GM23338 (cell line): ENCODE measurements at regions not wholly inside any gene's neighbourhood (a gene's known extent, or its start where the extent isn't known, plus 50 kb on each side); places are given as distances from the start of the nearest gene placed in this dataset.

Experiments used
- ATAC-seq: fragments of 200-7000 bp; cut with Tn5 transposase; 3 replicates; pipeline ENCODE4 v1.9.1; 2020
- DNase-seq: peaks from one replicate; pipeline ENCODE4 v3.0.0-alpha.2; 2015; ENCODE audit warnings: low spot score
- H2AFZ ChIP-seq: fragments of 200-600 bp; sonication (generic); 2 replicates; pipeline ENCODE4 v1.8.0; 2016; ENCODE audit warnings: antibody characterized with exemption, mild to moderate bottlenecking, moderate library complexity
- H3F3A ChIP-seq: fragments of 200-600 bp; sonication (generic); replicated peaks from 2 replicates; pipeline ENCODE4 v1.8.0; 2017; ENCODE audit warnings: antibody characterized with exemption, mixed run types, low read depth
- H3K27ac ChIP-seq: fragments of 200-600 bp; sonication (generic); 2 replicates; pipeline ENCODE4 v1.6.1; 2016; ENCODE audit warnings: low read depth
- H3K27me3 ChIP-seq: fragments of 200-600 bp; sonication (generic); 2 replicates; pipeline ENCODE4 v1.8.0; 2016; ENCODE audit warnings: mild to moderate bottlenecking, mixed run types, moderate library complexity; ENCODE audit not compliant: insufficient read depth
- H3K36me3 ChIP-seq: fragments of 200-600 bp; sonication (generic); 2 replicates; pipeline ENCODE4 v1.8.0; 2016; ENCODE audit warnings: mild to moderate bottlenecking; ENCODE audit not compliant: insufficient read depth
- H3K4me1 ChIP-seq: fragments of 200-600 bp; sonication (generic); 2 replicates; pipeline ENCODE4 v1.8.0; 2016; ENCODE audit warnings: mild to moderate bottlenecking, moderate library complexity; ENCODE audit not compliant: insufficient read depth
- H3K4me2 ChIP-seq: fragments of 200-600 bp; sonication (generic); 2 replicates; pipeline ENCODE4 v1.7.1; 2017; ENCODE audit warnings: mixed run types
- H3K4me3 ChIP-seq: fragments of 200-600 bp; sonication (generic); 2 replicates; pipeline ENCODE4 v1.6.1; 2016; ENCODE audit warnings: mixed run types
- H3K79me2 ChIP-seq: fragments of 200-600 bp; sonication (generic); replicated peaks from 2 replicates; pipeline ENCODE4 v1.8.0; 2017; ENCODE audit warnings: mild to moderate bottlenecking; ENCODE audit not compliant: insufficient read depth
- H3K9me2 ChIP-seq: fragments of 200-600 bp; sonication (generic); 2 replicates; pipeline ENCODE4 v1.8.0; 2017; ENCODE audit not compliant: insufficient read depth
- H4K20me1 ChIP-seq: fragments of 200-600 bp; sonication (generic); replicated peaks from 2 replicates; pipeline ENCODE4 v1.8.0; 2017; ENCODE audit warnings: mild to moderate bottlenecking; ENCODE audit not compliant: insufficient read depth
- H3K27ac Mint-ChIP-seq: 2 replicates; pipeline ENCODE4 v1.8.0; 2020; ENCODE audit warnings: inconsistent platforms, mild to moderate bottlenecking, moderate library complexity, mixed read lengths
- H3K27me3 Mint-ChIP-seq: 3 replicates; pipeline ENCODE4 v1.8.0; 2022; ENCODE audit warnings: low read depth, mild to moderate bottlenecking, moderate library complexity, mixed read lengths, inconsistent platforms; ENCODE audit not compliant: insufficient read depth, poor library complexity
- H3K36me3 Mint-ChIP-seq: 3 replicates; pipeline ENCODE4 v1.8.0; 2021; ENCODE audit warnings: low read depth, mild to moderate bottlenecking, inconsistent platforms, moderate library complexity, mixed read lengths
- H3K4me1 Mint-ChIP-seq: 3 replicates; pipeline ENCODE4 v1.8.0; 2020; ENCODE audit warnings: mild to moderate bottlenecking, inconsistent platforms, mixed read lengths
- H3K4me3 Mint-ChIP-seq: 3 replicates; pipeline ENCODE4 v1.8.0; 2021; ENCODE audit warnings: moderate library complexity, mild to moderate bottlenecking, inconsistent platforms, mixed read lengths
- H3K9me3 Mint-ChIP-seq: 3 replicates; pipeline ENCODE4 v1.8.0; 2020; ENCODE audit warnings: moderate library complexity, mild to moderate bottlenecking, inconsistent platforms, mixed read lengths
- CREB1 ChIP-seq: fragments of 250-450 bp; sonication (Bioruptor Pico); IDR thresholded peaks from 2 replicates; pipeline ENCODE4 v1.5.0; 2020; ENCODE audit warnings: low read depth, mild to moderate bottlenecking, moderate library complexity
- EZH2 ChIP-seq: fragments of 200-600 bp; sonication (generic); IDR thresholded peaks from one replicate; pipeline ENCODE4 v1.8.0; 2017; ENCODE audit warnings: antibody characterized with exemption, mild to moderate bottlenecking, low read depth; ENCODE audit not compliant: unreplicated experiment
- JUNB ChIP-seq: IDR thresholded peaks from one replicate; pipeline ENCODE4 v1.6.1; 2016; ENCODE audit warnings: antibody characterized with exemption; ENCODE audit not compliant: unreplicated experiment
- NANOG ChIP-seq: IDR thresholded peaks from 2 replicates; pipeline ENCODE4 v1.6.1; 2016; ENCODE audit warnings: antibody characterized with exemption, borderline replicate concordance
- POLR2AphosphoS5 ChIP-seq: IDR thresholded peaks from 2 replicates; pipeline ENCODE4 v1.6.1; 2016; ENCODE audit warnings: antibody characterized with exemption, low read depth
- STAT1 ChIP-seq: IDR thresholded peaks from one replicate; pipeline ENCODE4 v1.6.1; 2016; ENCODE audit warnings: antibody characterized with exemption; ENCODE audit not compliant: unreplicated experiment
- ZNF114 ChIP-seq: fragments of 250-450 bp; sonication (Bioruptor Pico); IDR thresholded peaks from 2 replicates; pipeline ENCODE4 v1.5.0; 2020; ENCODE audit warnings: mild to moderate bottlenecking, moderate library complexity
- ZNF331 ChIP-seq: fragments of 250-450 bp; sonication (Bioruptor Pico); IDR thresholded peaks from 2 replicates; pipeline ENCODE4 v1.5.0; 2020; ENCODE audit warnings: low read depth, mild to moderate bottlenecking, moderate library complexity
- TF ChIP-seq, protein P1 (sequence below): IDR thresholded peaks from one replicate; pipeline ENCODE4 v1.6.1; 2018; ENCODE audit warnings: antibody characterized with exemption; ENCODE audit not compliant: unreplicated experiment
- TF ChIP-seq, protein P2 (sequence below): IDR thresholded peaks from 2 replicates; pipeline ENCODE4 v1.6.1; 2016; ENCODE audit warnings: antibody characterized with exemption

DNA sequence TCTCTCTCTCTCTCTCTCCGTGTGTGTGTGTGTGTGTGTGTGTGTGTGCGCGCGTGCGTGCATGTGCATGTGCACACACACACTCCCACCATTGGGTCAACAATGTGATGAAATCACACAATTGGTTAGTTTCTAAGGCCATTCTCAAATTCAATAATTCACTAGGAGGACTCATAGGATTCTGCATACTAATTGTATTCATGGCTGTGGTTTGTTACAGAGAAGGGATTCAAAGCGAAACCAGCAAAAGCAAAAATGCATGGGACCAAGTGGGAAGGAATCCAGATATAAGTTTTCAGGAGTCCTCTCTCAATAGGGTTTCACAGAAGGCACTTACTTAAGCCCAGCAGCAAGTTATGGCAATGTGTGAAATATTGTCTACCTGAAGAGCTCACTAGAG lies 515.0 kb downstream of the PYDC2 start:
- Histone ChIP-seq H4K20me1 (no peaks in the 10 kb centered on the region), H3F3A (no peaks in the 10 kb centered on the region), H3K27ac (no peak overlapping the region), H3K4me2 (no peak overlapping the region), H3K36me3 (0 out of 2 replicates have a peak, but pooled peaks cover 3% of the 10 kb centered on the region), H3K79me2 (no peaks in the 10 kb centered on the region), H3K27me3 (no peaks in the 10 kb centered on the region), H3K4me3 (no peak overlapping the region), H3K9me2 (no peaks in the 10 kb centered on the region; the same call in 1 of the 2 replicates), H2AFZ (no peak overlapping the region), H3K4me1 (no peaks in the 10 kb centered on the region)
- Mint-ChIP-seq H3K36me3 (peaks cover 23% of the 10 kb centered on the region; the same call in 2 of the 3 replicates), H3K27me3 (peaks cover 4% of the 10 kb centered on the region), H3K4me3 (no peak overlapping the region), H3K4me1 (peaks cover 3% of the 10 kb centered on the region; the same call in 2 of the 3 replicates), H3K27ac (no peak overlapping the region), H3K9me3 (peaks cover 29% of the 10 kb centered on the region)
- DNase-seq, result no peak
- TF ChIP-seq ZNF114, result no peak
- TF ChIP-seq EZH2, result no peak
- TF ChIP-seq, protein P1, sequence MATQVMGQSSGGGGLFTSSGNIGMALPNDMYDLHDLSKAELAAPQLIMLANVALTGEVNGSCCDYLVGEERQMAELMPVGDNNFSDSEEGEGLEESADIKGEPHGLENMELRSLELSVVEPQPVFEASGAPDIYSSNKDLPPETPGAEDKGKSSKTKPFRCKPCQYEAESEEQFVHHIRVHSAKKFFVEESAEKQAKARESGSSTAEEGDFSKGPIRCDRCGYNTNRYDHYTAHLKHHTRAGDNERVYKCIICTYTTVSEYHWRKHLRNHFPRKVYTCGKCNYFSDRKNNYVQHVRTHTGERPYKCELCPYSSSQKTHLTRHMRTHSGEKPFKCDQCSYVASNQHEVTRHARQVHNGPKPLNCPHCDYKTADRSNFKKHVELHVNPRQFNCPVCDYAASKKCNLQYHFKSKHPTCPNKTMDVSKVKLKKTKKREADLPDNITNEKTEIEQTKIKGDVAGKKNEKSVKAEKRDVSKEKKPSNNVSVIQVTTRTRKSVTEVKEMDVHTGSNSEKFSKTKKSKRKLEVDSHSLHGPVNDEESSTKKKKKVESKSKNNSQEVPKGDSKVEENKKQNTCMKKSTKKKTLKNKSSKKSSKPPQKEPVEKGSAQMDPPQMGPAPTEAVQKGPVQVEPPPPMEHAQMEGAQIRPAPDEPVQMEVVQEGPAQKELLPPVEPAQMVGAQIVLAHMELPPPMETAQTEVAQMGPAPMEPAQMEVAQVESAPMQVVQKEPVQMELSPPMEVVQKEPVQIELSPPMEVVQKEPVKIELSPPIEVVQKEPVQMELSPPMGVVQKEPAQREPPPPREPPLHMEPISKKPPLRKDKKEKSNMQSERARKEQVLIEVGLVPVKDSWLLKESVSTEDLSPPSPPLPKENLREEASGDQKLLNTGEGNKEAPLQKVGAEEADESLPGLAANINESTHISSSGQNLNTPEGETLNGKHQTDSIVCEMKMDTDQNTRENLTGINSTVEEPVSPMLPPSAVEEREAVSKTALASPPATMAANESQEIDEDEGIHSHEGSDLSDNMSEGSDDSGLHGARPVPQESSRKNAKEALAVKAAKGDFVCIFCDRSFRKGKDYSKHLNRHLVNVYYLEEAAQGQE, result no peak
- TF ChIP-seq STAT1, result no peak
- TF ChIP-seq, protein P2, sequence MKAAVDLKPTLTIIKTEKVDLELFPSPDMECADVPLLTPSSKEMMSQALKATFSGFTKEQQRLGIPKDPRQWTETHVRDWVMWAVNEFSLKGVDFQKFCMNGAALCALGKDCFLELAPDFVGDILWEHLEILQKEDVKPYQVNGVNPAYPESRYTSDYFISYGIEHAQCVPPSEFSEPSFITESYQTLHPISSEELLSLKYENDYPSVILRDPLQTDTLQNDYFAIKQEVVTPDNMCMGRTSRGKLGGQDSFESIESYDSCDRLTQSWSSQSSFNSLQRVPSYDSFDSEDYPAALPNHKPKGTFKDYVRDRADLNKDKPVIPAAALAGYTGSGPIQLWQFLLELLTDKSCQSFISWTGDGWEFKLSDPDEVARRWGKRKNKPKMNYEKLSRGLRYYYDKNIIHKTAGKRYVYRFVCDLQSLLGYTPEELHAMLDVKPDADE, result no peak
- no peak for TF ChIP-seq NANOG
- TF ChIP-seq CREB1, result no peak
- TF ChIP-seq JUNB, result no peak
- no peak for TF ChIP-seq POLR2AphosphoS5
- TF ChIP-seq ZNF331 (CRISPR knock-in tag), result no peak
- no peak for ATAC-seq

GRCh38 chr3:191980443-191980842 lies 519.5 kb downstream of the PYDC2 start:
- DNase-seq (no peak), ATAC-seq (no peak)
- Mint-ChIP-seq H3K9me3 (peaks cover 29% of the 10 kb centered on the region), H3K4me1 (peaks cover 3% of the 10 kb centered on the region; the same call in 2 of the 3 replicates), H3K27me3 (peaks cover 4% of the 10 kb centered on the region), H3K27ac (no peak overlapping the region), H3K36me3 (peaks cover 23% of the 10 kb centered on the region; the same call in 2 of the 3 replicates), H3K4me3 (no peak overlapping the region)
- H3K4me1 ChIP-seq, result no peaks in the 10 kb centered on the region
- no peaks in the 10 kb centered on the region for H3K79me2 ChIP-seq
- H3K27ac ChIP-seq, result no peak overlapping the region
- no peaks in the 10 kb centered on the region for H4K20me1 ChIP-seq
- 0 out of 2 replicates have a peak, but pooled peaks cover 3% of the 10 kb centered on the region for H3K36me3 ChIP-seq
- H2AFZ ChIP-seq, result no peak overlapping the region
- no peaks in the 10 kb centered on the region for H3K9me2 ChIP-seq
- H3K27me3 ChIP-seq, result no peaks in the 10 kb centered on the region
- H3K4me2 ChIP-seq, result no peak overlapping the region
- H3F3A ChIP-seq, result no peaks in the 10 kb centered on the region
- H3K4me3 ChIP-seq, result no peak overlapping the region
- TF ChIP-seq, protein P1, result no peak
- no peak for TF ChIP-seq ZNF331 (CRISPR knock-in tag)
- TF ChIP-seq POLR2AphosphoS5, result no peak
